Testis (tissue), 2 donors: ENCODE measurements at regions not wholly inside any gene's neighbourhood (a gene's known extent, or its start where the extent isn't known, plus 50 kb on each side); places are given as distances from the start of the nearest gene placed in this dataset.

ENCODE experiments used
- POLR2A ChIP-seq: fragments of 450-650 bp; IDR thresholded peaks from one replicate; pipeline ENCODE4 v1.6.1; 2017; ENCODE audit warnings: antibody characterized with exemption, mild to moderate bottlenecking, moderate library complexity
- TF ChIP-seq, protein P1 (sequence below), 3 experiments: fragments of 450-650 bp in 2 of 3; fragments of 200-600 bp in 1 of 3; sonication (generic) in 1 of 3; IDR thresholded peaks; one replicate each; pipeline ENCODE4 v1.5.1; 2016 to 2019; ENCODE audit warnings: antibody characterized with exemption in 3 of 3, mild to moderate bottlenecking in 2 of 3, moderate library complexity in 1 of 3

- no peak for TF ChIP-seq POLR2A
- TF ChIP-seq, protein P1, sequence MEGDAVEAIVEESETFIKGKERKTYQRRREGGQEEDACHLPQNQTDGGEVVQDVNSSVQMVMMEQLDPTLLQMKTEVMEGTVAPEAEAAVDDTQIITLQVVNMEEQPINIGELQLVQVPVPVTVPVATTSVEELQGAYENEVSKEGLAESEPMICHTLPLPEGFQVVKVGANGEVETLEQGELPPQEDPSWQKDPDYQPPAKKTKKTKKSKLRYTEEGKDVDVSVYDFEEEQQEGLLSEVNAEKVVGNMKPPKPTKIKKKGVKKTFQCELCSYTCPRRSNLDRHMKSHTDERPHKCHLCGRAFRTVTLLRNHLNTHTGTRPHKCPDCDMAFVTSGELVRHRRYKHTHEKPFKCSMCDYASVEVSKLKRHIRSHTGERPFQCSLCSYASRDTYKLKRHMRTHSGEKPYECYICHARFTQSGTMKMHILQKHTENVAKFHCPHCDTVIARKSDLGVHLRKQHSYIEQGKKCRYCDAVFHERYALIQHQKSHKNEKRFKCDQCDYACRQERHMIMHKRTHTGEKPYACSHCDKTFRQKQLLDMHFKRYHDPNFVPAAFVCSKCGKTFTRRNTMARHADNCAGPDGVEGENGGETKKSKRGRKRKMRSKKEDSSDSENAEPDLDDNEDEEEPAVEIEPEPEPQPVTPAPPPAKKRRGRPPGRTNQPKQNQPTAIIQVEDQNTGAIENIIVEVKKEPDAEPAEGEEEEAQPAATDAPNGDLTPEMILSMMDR (IDR thresholded peaks at IDR 0.05) = no peak
These were observed 186.9 kb upstream of the PLEKHA5 start for GRCh38 chr12:18942669-18943068.
